GM19455 (cell line): ENCODE measurements at regions not wholly inside any gene's neighbourhood (a gene's known extent, or its start where the extent isn't known, plus 50 kb on each side); places are given as distances from the start of the nearest gene placed in this dataset.

ENCODE experiments used
- ATAC-seq: cut with Tn5 transposase; IDR thresholded peaks from one replicate; pipeline ENCODE4 v1.9.1; 2021; ENCODE audit not compliant: unreplicated experiment

GRCh38 chr18:42683094-42683493 is 432.4 kb downstream of the RIT2 start:
- ATAC-seq, result no peak

GRCh38 chr18:42689310-42689709 is 426.2 kb downstream of the RIT2 start:
- ATAC-seq, result no peak
